HEK293 (cell line): ENCODE measurements at regions not wholly inside any gene's neighbourhood (a gene's known extent, or its start where the extent isn't known, plus 50 kb on each side); places are given as distances from the start of the nearest gene placed in this dataset.

ENCODE experiments used
- CTCF ChIA-PET: fragments of 350-600 bp; formaldehyde crosslinking; extraction: SDS; loops from one replicate; lab custom pipeline; 2021; ENCODE audit warnings: antibody characterized with exemption; lab: Yijun Ruan, JAX
- POLR2A ChIA-PET: fragments of 300-600 bp; formaldehyde crosslinking; extraction: SDS; loops from one replicate; lab custom pipeline; 2020; ENCODE audit warnings: antibody characterized with exemption, inconsistent platforms; lab: Yijun Ruan, JAX
- H3K27ac ChIP-seq: fragments of 200-500 bp; sonication (Bioruptor generic); 2 replicates; pipeline ENCODE4 v1.5.1; 2014; ENCODE audit warnings: low read depth, low read length, control low read depth, inconsistent platforms; ENCODE audit errors: extremely low read depth
- H3K36me3 ChIP-seq, 2 experiments: fragments of 200-500 bp in 1 of 2; sonication (Bioruptor generic) in 1 of 2; 1 replicate in 1 of 2; 2 replicates in 1 of 2; pipeline ENCODE4 v1.5.1; 2014 to 2017; ENCODE audit warnings: inconsistent platforms in 2 of 2, low read length in 2 of 2; ENCODE audit not compliant: control insufficient read depth in 2 of 2, insufficient read depth in 1 of 2
- H3K4me1 ChIP-seq: fragments of 200-500 bp; sonication (Bioruptor generic); 2 replicates; pipeline ENCODE4 v1.5.1; 2014; ENCODE audit warnings: mild to moderate bottlenecking, low read length, inconsistent platforms; ENCODE audit not compliant: control insufficient read depth, insufficient read depth
- H3K4me3 ChIP-seq: 2 replicates; pipeline ENCODE4 v1.5.1; 2011; ENCODE audit warnings: low read depth, mild to moderate bottlenecking, control low read depth, low read length, moderate library complexity
- H3K9me3 ChIP-seq: fragments of 200-500 bp; sonication (Bioruptor generic); 2 replicates; pipeline ENCODE4 v1.5.1; 2014; ENCODE audit warnings: low read depth, low read length, inconsistent platforms; ENCODE audit not compliant: control insufficient read depth, insufficient read depth
- SCRT2 ChIP-seq: fragments of 450-650 bp; formaldehyde crosslinking; IDR thresholded peaks from 2 replicates; pipeline ENCODE4 v1.5.1; 2016; ENCODE audit warnings: missing biosample characterization, missing genetic modification characterization
- SP2 ChIP-seq: fragments of 450-650 bp; formaldehyde crosslinking; IDR thresholded peaks from 2 replicates; pipeline ENCODE4 v1.5.1; 2016; ENCODE audit warnings: missing biosample characterization, missing genetic modification characterization
- YY1 ChIP-seq: fragments of 450-650 bp; formaldehyde crosslinking; IDR thresholded peaks from 2 replicates; pipeline ENCODE4 v1.5.1; 2018; ENCODE audit warnings: missing biosample characterization, missing genetic modification characterization
- ZFP69B ChIP-seq: fragments of 450-650 bp; formaldehyde crosslinking; IDR thresholded peaks from 2 replicates; pipeline ENCODE4 v1.5.1; 2016; ENCODE audit warnings: missing biosample characterization, missing genetic modification characterization
- ZNF121 ChIP-seq: fragments of 450-650 bp; formaldehyde crosslinking; IDR thresholded peaks from 2 replicates; pipeline ENCODE4 v1.5.1; 2016; ENCODE audit warnings: missing biosample characterization, missing genetic modification characterization
- ZNF138 ChIP-seq: fragments of 450-650 bp; formaldehyde crosslinking; IDR thresholded peaks from 2 replicates; pipeline ENCODE4 v1.5.1; 2016; ENCODE audit warnings: missing biosample characterization, missing genetic modification characterization, borderline replicate concordance
- ZNF16 ChIP-seq: fragments of 450-650 bp; formaldehyde crosslinking; IDR thresholded peaks from 2 replicates; pipeline ENCODE4 v1.5.1; 2016; ENCODE audit warnings: low read depth, missing biosample characterization, missing genetic modification characterization
- ZNF175 ChIP-seq: fragments of 450-650 bp; formaldehyde crosslinking; IDR thresholded peaks from 2 replicates; pipeline ENCODE4 v1.5.1; 2016; ENCODE audit warnings: missing biosample characterization, missing genetic modification characterization
- ZNF223 ChIP-seq: fragments of 450-650 bp; formaldehyde crosslinking; IDR thresholded peaks from 2 replicates; pipeline ENCODE4 v1.5.1; 2016; ENCODE audit warnings: missing biosample characterization, missing genetic modification characterization
- ZNF280D ChIP-seq: fragments of 450-650 bp; formaldehyde crosslinking; IDR thresholded peaks from 2 replicates; pipeline ENCODE4 v1.5.1; 2016; ENCODE audit warnings: missing biosample characterization, missing genetic modification characterization
- ZNF416 ChIP-seq: fragments of 450-650 bp; formaldehyde crosslinking; IDR thresholded peaks from 2 replicates; pipeline ENCODE4 v1.5.1; 2016; ENCODE audit warnings: missing biosample characterization, missing genetic modification characterization
- ZNF521 ChIP-seq: fragments of 450-650 bp; formaldehyde crosslinking; IDR thresholded peaks from 2 replicates; pipeline ENCODE4 v1.5.1; 2017; ENCODE audit warnings: missing biosample characterization, mild to moderate bottlenecking, missing genetic modification characterization
- ZSCAN30 ChIP-seq: fragments of 450-650 bp; IDR thresholded peaks from 2 replicates; pipeline ENCODE4 v1.5.1; 2018; ENCODE audit warnings: missing biosample characterization, mild to moderate bottlenecking, missing genetic modification characterization, moderate library complexity
- TF ChIP-seq, protein P1 (sequence below): fragments of 450-650 bp; IDR thresholded peaks from 2 replicates; pipeline ENCODE4 v1.5.1; 2018; ENCODE audit warnings: missing biosample characterization, missing genetic modification characterization
- TF ChIP-seq, protein P2 (sequence below): fragments of 450-650 bp; formaldehyde crosslinking; IDR thresholded peaks from 2 replicates; pipeline ENCODE4 v1.5.1; 2016; ENCODE audit warnings: missing biosample characterization, missing genetic modification characterization, borderline replicate concordance
- TF ChIP-seq, protein P3 (sequence below): fragments of 450-650 bp; formaldehyde crosslinking; IDR thresholded peaks from 2 replicates; pipeline ENCODE4 v1.5.1; 2016; ENCODE audit warnings: missing biosample characterization, missing genetic modification characterization, borderline replicate concordance

DNA sequence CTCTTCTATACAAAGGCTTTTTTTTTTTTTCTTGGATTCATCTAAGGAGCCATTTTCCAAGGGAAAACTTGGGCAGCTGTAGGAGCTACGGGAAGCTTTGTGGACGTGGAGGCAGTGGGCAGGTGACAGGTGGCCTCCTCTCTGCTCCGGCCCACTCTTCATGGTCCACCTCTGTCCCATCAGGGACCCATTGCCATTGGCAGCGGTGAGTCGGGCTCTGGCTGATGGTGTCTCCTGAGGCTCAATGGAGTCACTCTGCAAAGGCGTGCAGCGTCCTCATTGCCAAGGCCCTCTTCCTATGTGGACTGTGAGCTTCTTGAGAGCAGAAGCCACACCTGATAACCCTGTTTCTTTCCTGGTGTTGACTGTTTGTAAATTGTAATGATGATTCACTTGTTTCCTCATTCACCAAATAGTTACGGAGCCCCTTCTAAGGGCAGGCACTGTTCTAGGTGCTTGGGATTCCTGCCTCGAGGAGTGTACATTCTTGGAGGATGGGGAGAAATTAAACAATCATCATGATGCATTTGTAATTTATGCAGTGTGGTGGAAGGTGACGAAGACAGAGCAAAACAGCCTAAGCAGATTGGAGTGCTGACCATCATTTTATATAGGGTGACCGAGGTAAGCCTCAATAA, 240.3 kb upstream of the HS6ST1 start:
- H3K9me3 ChIP-seq, result no peaks in the 10 kb centered on the region
- H3K36me3 ChIP-seq, result no peaks in the 10 kb centered on the region
- no peak overlapping the region for H3K27ac ChIP-seq
- ChIA-PET CTCF (interaction anchor here (0.6 kb wide), 1 partner anchor 158 kb away, joined by 4 read pairs; no protein-coding TSS in a partner anchor), POLR2A (no interaction called here)
- no peak overlapping the region for H3K4me3 ChIP-seq
- H3K4me1 ChIP-seq, result no peaks in the 10 kb centered on the region
- no peak for TF ChIP-seq ZNF223 (tag by site-specific recombination)

- TF ChIP-seq, protein P1, sequence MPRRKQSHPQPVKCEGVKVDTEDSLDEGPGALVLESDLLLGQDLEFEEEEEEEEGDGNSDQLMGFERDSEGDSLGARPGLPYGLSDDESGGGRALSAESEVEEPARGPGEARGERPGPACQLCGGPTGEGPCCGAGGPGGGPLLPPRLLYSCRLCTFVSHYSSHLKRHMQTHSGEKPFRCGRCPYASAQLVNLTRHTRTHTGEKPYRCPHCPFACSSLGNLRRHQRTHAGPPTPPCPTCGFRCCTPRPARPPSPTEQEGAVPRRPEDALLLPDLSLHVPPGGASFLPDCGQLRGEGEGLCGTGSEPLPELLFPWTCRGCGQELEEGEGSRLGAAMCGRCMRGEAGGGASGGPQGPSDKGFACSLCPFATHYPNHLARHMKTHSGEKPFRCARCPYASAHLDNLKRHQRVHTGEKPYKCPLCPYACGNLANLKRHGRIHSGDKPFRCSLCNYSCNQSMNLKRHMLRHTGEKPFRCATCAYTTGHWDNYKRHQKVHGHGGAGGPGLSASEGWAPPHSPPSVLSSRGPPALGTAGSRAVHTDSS, result no peak
- TF ChIP-seq ZNF138 (tag by site-specific recombination), result no peak
- TF ChIP-seq SCRT2 (tag by site-specific recombination), result no peak
- no peak for TF ChIP-seq ZSCAN30
- no peak for TF ChIP-seq ZNF521 (tag by site-specific recombination)
- no peak for TF ChIP-seq ZFP69B (tag by site-specific recombination)
- TF ChIP-seq ZNF416 (tag by site-specific recombination), result no peak
- no peak for TF ChIP-seq YY1 (tag by site-specific recombination)
- TF ChIP-seq, protein P2, sequence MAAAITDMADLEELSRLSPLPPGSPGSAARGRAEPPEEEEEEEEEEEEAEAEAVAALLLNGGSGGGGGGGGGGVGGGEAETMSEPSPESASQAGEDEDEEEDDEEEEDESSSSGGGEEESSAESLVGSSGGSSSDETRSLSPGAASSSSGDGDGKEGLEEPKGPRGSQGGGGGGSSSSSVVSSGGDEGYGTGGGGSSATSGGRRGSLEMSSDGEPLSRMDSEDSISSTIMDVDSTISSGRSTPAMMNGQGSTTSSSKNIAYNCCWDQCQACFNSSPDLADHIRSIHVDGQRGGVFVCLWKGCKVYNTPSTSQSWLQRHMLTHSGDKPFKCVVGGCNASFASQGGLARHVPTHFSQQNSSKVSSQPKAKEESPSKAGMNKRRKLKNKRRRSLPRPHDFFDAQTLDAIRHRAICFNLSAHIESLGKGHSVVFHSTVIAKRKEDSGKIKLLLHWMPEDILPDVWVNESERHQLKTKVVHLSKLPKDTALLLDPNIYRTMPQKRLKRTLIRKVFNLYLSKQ (tag by site-specific recombination), result no peak
- TF ChIP-seq ZNF175, result no peak
- TF ChIP-seq ZNF280D (tag by site-specific recombination), result no peak
- no peak for TF ChIP-seq ZNF16 (tag by site-specific recombination)
- TF ChIP-seq, protein P3, sequence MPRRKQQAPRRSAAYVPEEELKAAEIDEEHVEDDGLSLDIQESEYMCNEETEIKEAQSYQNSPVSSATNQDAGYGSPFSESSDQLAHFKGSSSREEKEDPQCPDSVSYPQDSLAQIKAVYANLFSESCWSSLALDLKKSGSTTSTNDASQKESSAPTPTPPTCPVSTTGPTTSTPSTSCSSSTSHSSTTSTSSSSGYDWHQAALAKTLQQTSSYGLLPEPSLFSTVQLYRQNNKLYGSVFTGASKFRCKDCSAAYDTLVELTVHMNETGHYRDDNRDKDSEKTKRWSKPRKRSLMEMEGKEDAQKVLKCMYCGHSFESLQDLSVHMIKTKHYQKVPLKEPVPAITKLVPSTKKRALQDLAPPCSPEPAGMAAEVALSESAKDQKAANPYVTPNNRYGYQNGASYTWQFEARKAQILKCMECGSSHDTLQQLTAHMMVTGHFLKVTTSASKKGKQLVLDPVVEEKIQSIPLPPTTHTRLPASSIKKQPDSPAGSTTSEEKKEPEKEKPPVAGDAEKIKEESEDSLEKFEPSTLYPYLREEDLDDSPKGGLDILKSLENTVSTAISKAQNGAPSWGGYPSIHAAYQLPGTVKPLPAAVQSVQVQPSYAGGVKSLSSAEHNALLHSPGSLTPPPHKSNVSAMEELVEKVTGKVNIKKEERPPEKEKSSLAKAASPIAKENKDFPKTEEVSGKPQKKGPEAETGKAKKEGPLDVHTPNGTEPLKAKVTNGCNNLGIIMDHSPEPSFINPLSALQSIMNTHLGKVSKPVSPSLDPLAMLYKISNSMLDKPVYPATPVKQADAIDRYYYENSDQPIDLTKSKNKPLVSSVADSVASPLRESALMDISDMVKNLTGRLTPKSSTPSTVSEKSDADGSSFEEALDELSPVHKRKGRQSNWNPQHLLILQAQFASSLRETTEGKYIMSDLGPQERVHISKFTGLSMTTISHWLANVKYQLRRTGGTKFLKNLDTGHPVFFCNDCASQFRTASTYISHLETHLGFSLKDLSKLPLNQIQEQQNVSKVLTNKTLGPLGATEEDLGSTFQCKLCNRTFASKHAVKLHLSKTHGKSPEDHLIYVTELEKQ (tag by site-specific recombination), result no peak
- TF ChIP-seq SP2 (tag by site-specific recombination), result no peak
- no peak for TF ChIP-seq ZNF121 (tag by site-specific recombination)
- ChIA-PET POLR2A (no interaction called here), CTCF (interaction anchor here (0.6 kb wide), 1 partner anchor 157 kb away, joined by 4 read pairs; no protein-coding TSS in a partner anchor)
Observed at GRCh38 chr2:128559533-128560515, 241.2 kb upstream of the HS6ST1 start.

More at GRCh38 chr2:128559533-128560515, 241.2 kb upstream of the HS6ST1 start:
- no peaks in the 10 kb centered on the region for H3K9me3 ChIP-seq
- H3K4me3 ChIP-seq, result no peak overlapping the region
- H3K36me3 ChIP-seq, result no peaks in the 10 kb centered on the region
- H3K27ac ChIP-seq, result no peak overlapping the region
- H3K4me1 ChIP-seq, result no peaks in the 10 kb centered on the region
